GM12874 (cell line): ENCODE measurements at regions not wholly inside any gene's neighbourhood (a gene's known extent, or its start where the extent isn't known, plus 50 kb on each side); places are given as distances from the start of the nearest gene placed in this dataset.

Source experiments
- TF ChIP-seq, protein P1 (sequence below): IDR thresholded peaks from 2 replicates; pipeline ENCODE4 v1.5.1; 2011; ENCODE audit warnings: low read depth, mild to moderate bottlenecking, control low read depth, low read length, moderate library complexity; ENCODE audit not compliant: insufficient read depth

DNA sequence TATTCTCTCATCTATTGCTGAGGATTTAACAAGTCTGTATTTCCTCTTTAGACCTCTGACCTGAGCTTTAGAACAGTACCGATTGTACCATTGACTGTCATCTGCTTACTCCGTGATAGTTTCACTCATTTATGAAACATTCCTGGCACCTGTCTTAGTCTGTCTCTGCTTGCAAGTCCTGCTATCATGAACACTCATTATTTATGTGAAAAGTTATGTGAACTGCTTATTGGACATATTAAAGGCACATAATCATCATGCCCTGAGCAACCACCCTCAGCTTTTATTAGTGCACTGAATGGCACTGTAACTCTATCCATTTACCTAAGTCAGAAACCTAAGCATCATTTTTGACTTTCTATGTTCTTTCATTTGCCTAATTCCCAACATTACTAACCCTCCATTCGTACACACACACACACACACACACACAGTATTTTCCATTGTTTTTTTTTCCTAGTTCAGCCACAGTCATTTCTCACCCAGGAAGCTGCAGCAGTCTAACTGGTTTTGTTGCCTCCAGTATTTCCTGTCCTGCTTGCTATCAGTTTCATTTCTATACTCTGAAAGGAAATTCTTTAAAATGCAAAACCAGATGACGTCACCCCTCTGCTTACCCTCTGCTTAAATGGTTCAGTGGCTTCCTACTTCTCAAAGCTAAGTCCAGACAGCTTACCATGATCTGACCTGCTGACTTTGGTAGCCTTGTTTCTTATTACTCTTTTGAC lies 146.1 kb downstream of the HAUS1 start:
- TF ChIP-seq, protein P1, sequence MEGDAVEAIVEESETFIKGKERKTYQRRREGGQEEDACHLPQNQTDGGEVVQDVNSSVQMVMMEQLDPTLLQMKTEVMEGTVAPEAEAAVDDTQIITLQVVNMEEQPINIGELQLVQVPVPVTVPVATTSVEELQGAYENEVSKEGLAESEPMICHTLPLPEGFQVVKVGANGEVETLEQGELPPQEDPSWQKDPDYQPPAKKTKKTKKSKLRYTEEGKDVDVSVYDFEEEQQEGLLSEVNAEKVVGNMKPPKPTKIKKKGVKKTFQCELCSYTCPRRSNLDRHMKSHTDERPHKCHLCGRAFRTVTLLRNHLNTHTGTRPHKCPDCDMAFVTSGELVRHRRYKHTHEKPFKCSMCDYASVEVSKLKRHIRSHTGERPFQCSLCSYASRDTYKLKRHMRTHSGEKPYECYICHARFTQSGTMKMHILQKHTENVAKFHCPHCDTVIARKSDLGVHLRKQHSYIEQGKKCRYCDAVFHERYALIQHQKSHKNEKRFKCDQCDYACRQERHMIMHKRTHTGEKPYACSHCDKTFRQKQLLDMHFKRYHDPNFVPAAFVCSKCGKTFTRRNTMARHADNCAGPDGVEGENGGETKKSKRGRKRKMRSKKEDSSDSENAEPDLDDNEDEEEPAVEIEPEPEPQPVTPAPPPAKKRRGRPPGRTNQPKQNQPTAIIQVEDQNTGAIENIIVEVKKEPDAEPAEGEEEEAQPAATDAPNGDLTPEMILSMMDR: no peak

DNA sequence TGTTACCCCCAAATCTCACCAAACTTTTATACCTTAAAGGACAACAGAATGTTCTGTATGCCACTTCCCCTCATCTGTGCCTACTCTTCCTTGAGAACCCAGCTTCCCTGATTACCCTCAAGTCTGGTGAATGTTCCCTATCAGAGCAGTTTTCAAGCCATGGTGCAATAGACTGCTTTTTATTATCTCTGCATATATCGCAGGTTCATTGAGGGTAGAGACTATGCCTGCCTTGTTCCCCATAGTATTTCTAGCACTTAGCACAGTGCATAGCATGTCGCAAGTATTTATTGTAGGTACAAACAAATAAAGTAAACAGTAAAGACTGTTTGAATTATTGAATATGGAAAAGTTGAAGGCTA lies 146.6 kb downstream of the HAUS1 start:
- TF ChIP-seq, protein P1: no peak

DNA sequence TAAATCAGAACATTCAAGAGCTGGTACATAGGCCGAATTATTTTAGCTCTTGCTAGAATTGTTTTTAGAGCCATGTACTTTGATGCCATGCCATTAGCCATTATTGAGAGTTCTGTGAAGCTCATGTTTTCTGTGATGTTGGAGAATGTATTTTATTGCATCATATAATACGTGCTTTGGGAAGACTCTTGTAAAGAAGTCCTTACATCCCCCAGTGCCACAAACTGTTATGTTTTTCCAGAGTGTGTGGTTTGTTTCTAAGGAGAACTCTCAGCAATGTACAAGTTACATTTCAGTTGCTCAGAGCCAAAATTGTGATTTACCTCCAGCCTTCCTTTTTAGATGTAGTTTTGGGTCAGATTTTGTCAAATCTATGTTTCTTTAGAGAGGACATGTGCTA lies 148.6 kb downstream of the HAUS1 start:
- TF ChIP-seq, protein P1: no peak

DNA sequence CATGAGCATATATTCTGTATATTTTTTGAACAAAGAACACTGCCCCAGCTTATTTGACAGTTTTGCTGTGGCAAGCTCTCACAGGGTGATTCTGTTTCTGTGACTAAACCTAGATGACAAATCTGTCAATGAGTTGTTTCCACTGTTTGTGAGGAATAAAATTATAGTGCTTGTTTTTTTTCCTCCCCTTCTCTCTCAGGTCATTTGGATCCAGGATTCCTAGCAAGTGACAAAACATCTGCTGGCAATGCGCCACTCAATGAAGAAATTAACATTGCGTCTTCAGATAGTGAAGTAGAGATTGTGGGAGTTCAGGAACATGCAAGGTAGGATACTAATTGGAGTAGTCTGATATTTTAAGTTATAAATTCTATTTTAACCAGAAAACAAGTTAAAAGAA lies 149.3 kb downstream of the HAUS1 start:
- TF ChIP-seq, protein P1: no peak

DNA sequence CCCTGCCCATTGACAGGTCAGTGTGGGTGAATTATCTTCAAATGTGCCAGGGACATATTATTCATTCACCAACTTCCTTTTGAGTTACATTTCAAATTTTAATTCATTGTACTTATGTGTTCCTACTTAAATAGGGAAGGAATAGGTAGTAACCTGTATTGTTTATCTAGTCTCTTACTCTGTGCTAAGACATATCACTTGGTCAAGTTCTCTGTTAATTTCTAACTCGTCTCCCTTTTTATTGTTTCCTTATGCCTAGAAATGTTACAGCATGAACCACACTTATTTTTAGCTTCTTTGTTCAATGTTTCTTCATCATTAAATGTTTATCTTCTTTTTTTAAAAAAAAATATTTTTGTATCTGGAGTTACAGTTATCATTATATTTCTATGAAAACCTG lies 151.9 kb downstream of the HAUS1 start:
- TF ChIP-seq, protein P1: no peak

DNA sequence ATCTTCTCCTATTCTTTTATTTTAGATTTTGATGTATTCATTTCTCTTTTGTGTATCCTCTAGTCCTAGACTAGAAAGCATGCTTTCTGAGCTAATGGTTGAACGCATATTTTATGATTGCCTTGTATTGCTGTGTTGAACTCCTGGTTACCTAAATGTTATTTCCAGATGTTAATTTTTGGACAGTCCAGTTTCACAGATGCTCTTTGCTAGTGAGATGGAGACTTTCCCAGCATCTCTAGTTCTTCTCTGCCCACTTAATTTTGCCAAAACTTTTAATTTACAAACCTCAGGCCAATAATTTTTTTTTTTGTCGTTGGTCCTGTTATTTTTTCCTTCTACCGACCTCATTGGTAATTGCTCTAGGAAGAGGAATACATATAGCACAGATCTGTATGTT lies 153.2 kb downstream of the HAUS1 start:
- TF ChIP-seq, protein P1: no peak

DNA sequence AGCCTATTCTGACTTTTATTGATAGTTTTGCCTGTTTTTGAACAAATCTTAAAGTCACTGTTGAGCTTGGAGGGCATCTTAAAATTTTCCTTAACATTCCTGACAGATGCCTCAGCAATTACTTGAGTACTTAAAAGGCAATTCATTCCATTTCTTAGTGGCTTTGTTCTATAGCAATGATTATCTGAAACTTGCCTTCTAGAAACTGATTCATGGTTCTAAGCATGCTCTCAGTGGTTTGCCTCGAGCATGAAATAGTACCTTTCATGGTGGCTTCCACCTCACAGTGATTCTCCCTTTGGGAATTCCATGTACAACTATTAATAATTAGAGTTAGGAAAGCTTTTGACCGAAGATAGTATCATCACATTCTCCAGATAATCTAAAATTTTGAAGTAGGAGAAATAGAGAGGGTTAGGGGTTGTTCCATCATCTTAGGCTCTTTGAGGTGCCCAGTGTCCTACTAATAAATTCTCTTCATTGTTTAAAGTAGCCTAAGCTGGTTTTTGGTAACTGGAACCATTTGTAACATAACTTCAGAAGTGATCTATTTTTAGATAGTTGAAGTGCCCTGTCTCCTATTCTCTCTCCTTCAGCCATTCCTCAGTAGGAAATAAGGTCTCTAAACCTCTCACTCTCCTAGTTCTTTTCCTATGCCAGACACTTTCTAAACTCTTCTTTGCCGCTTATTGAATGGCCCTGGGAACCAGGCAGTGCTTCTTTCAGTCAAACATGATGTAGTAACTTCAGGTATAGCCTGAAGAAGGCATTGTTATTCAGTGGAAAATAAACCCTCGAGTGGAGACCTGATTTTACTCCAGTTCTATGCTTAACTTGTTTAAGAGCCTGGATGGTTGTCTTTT lies 156.1 kb downstream of the HAUS1 start:
- TF ChIP-seq, protein P1: no peak
